GM19438 (cell line): ENCODE measurements at regions not wholly inside any gene's neighbourhood (a gene's known extent, or its start where the extent isn't known, plus 50 kb on each side); places are given as distances from the start of the nearest gene placed in this dataset.

Source experiments
- ATAC-seq: cut with Tn5 transposase; IDR thresholded peaks from one replicate; pipeline ENCODE4 v1.9.1; 2021; ENCODE audit warnings: low read depth; ENCODE audit not compliant: unreplicated experiment

DNA sequence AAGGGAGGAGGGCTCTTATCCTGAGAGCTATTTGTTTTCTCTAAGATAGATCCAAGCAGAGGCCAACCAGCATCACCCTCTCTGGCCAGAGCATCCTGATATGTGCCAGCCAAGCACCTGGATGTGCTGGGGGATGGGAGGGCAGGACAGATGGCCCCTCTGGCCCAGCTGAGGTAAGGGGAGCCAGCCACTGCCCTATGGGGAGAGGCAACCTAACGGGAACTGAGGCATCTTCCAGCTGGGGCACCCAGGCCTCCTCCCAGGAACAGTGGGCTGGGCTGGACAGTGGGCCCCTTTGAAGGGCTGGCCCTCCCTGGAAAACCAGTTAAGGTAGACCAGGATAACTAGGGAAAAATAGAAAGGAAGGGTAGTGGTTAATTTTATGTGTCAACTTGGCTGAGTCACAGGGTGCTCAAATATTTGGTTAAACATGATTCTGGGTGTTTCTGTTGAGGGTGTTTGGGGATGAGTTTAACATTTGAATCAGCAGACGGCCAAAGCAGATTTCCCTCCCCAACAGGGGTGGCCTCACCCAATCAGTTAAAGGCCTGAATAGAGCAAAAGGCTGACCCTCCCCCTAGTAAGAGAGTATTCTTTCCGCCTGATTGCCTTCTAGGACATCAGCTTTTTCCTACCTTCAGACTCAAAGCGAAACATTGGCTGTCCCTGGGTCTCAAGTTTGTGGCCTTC, 595.1 kb downstream of the BUD13 start:
- ATAC-seq = no peak

GRCh38 chr11:116176484-116177005, 596.2 kb downstream of the BUD13 start:
- no peak for ATAC-seq

DNA sequence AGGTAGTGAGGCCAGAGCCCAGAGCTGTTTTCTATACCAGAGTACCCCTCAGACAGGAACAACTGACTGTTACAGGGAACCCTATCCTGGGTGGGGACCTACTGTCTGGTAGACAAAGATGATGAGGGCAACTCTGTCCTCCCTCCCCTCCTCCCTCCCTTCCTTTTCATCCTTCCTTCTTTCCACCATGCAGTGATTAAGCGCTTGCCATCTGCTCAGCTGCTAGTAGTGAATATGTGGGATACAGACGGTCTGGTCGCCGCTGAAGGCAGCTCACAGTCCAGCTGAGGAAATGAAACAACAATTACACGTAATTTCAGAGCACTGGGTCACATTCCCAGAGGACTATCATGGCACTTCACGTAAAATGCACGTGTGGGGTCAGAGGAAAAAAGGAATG, 597.1 kb downstream of the BUD13 start:
- ATAC-seq = no peak

- no peak for ATAC-seq
Measured at GRCh38 chr11:116173941-116174911, 598.6 kb downstream of the BUD13 start.

GRCh38 chr11:116173506-116173905, 599.3 kb downstream of the BUD13 start:
- ATAC-seq = no peak

- no peak for ATAC-seq
Measured at GRCh38 chr11:116172851-116173250, 599.9 kb downstream of the BUD13 start.

GRCh38 chr11:116172156-116172555, 600.6 kb downstream of the BUD13 start:
- no peak for ATAC-seq

DNA sequence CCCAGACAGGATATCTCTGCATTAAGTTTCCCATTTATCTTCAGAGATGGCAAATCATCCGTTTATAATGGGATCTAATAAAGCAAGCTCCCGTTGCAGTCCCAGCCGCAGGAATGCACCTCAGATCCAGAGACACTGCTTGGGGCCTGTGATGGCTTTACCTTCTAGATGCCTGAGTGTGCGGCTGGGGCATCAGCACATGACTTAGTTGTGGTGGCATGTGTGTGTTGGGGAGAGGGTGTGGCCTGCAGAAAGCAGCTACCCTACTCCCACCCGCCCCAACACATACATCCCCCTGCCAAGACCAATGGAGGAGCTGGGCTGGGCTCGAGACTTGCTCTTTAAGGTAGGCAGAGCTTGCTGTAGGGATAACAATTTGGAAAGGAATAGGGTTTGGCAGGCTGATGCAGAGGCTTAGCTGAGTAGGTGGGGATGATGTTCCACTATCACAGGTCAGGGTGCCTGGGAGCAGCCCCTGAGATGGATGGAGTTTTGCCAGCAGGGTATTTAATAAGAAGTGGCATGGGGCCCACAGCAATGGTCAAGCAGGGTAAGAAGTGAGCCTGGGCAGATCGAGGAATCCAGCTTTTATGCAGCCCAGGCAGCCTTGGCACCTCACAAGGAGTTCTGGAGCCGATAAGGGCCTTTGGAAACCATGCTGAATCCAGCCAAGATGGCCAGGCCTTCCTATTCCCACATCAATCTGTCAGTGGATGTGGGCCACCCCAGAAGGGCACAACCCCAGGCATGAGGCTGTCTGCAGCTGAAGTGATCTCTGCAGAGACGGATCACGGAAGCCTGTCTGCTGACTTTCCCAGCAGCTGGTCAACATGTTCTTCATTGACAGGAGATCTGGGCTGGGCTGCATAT, 601.3 kb downstream of the BUD13 start:
- ATAC-seq = no peak

GRCh38 chr11:116170526-116171120, 602.2 kb downstream of the BUD13 start:
- ATAC-seq = no peak

DNA sequence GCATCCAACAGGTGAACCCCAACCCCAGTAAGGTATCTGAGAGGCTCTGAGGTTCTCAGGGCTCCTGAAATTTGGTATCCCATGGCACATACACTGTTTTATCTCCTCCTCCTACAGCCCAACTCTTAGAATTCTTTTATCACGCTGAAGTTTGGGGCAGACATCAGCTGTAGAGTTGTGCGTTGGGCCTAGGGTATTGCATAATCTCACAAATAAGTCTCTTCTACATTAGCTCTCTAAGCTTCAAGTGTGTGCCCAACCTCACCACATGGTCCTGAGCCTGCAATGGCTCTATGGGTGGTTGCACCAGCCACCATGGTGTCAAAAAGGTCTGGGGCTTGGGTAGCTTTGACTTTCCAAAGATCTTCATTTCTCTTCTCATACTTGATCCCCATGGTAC, 603.0 kb downstream of the BUD13 start:
- ATAC-seq = no peak

GRCh38 chr11:116168459-116168787, 604.4 kb downstream of the BUD13 start:
- no peak for ATAC-seq

GRCh38 chr11:116167706-116168458, 604.9 kb downstream of the BUD13 start:
- no peak for ATAC-seq

DNA sequence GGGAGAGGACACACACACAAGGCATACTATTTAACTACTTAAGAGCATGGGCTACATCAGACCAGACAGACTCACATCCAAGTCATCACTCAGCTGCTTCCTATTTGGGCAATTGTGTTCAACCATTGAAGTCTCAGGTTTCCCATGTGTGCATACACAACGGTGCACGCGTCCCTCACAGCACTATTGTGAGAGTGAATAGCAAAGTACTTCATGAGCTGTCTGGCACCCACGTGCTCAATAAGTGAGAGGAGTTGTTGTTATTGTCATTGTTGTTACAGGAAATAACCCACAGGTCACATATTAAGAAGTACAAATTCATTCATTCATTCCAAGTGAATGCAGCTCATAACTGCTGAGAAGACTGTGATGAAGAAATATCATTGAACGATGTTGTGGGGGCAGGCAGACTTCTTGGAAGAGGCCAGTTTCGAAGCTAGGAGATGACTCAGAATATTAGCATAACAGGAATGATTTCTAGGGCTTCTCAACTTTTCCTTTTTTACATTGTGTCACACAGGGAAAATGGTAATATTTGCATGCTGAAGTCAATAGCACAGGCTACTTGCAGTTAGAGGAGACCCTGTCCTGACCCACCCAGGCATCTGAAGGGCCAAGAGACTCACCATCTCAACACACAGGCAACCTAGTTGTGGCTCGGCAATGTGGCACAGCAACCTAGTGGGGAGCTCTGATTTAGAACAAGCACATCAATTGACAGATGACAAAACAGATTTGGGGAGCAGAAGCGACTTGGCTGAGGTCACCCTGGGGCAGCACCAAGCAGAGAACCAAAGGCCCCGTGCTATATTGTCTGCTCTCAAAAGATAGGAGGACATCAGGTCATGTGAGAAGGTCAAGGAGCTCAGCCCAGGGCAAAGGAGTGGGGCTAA, 606.0 kb downstream of the BUD13 start:
- ATAC-seq = no peak

GRCh38 chr11:116164843-116165242, 607.9 kb downstream of the BUD13 start:
- no peak for ATAC-seq

DNA sequence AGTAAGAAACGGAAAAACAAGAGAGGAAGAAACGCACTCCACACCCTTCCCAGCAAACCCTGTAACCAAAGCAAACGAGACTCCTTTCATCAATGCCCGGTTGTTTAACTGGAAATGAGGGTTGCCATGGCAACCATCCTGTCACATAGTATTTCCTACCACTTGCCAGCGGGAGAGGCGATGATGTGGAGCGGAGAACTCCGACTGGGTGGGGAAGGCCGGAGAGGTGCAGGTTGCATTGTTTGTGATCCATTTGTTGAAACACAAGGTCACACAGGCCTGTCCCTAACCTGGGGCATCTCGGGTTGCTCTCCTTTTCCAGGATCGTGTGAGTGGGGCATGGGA, 609.9 kb downstream of the BUD13 start:
- ATAC-seq = no peak

DNA sequence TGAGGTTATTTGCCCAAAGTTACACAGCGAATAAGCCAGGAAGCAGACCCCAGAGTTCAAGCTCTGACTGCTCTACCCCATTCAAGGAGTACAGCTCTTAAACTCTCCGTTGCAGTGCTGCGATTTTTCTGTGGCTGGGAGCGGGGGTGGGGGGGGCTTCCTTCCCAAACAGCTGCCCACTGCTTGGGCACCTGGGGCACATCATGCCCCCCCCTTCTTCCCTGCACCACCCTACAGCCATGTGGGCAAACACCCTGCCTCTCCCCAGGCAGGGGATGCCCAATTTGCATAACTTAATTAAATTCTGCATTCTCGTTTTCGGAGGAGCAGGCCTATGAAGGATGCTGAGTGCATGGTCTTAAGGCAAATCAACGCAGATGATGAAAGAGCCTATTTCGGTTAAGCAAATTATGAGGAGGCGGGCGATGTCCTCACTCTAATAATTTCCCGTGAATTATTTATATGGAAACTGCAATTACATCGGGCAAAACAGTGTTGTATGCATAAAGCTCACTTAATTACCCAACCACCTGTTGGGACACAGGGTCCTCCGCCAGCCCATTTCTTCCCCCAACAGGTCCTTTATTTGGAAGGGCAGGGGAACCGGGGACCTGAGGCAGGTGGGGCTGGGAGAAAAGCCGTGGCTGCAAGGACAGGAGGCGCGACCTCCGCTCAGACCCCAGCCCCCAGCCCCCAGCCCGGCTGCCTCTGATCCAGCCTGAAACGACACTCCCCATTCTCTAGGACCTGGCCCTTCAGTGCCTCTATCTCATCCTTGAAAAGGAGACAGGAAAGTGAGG, 610.5 kb downstream of the BUD13 start:
- ATAC-seq = no peak

DNA sequence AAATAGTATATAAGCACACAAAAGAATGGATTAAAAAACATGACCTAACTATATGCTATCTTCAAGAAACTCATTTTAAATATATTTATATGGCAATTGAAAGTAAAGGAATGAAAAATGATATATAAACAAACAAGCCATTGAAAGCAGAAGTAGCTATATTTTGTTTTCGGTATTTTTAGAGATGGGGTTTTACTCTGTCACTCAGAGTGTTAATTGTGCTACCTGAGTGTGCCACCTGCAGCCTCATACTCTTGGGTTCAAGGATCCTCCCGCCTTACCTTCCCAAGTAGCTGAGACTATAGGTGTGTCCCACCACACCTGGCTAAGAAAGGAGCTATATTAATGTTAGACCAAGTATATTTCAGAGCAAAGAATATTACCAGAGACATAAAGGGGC, 624.1 kb downstream of the BUD13 start:
- no peak for ATAC-seq

DNA sequence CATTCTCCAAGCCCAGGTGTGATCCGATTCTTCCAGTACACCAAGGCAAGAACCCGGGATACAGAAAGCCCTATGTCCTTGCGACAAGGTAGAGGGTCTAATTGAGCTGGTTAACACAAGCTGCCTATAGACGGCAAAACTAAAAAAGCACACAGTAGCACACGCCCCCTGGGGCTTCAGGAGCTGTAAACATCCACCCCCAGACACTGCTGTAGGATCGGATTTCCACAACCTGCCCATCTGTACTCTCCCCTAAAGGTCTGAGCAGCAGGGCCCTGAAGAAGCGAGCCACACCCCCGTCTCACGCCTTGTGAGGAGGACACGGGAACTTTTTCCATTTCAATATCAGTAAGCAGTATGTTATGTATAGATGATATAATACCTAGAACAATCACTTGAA, 624.7 kb downstream of the BUD13 start:
- no peak for ATAC-seq
